GM12864 (cell line): ENCODE measurements at regions not wholly inside any gene's neighbourhood (a gene's known extent, or its start where the extent isn't known, plus 50 kb on each side); places are given as distances from the start of the nearest gene placed in this dataset.

Experiments used
- DNase-seq: peaks from one replicate; pipeline ENCODE4 v3.0.0-alpha.2; 2011; ENCODE audit warnings: low read depth
- H3K4me3 ChIP-seq: 2 replicates; pipeline ENCODE4 v1.5.1; 2011; ENCODE audit warnings: mild to moderate bottlenecking, low read depth, low read length, control low read depth
- TF ChIP-seq, protein P1 (sequence below): IDR thresholded peaks from 2 replicates; pipeline ENCODE4 v1.5.1; 2011; ENCODE audit warnings: low read depth, mild to moderate bottlenecking, moderate library complexity, low read length, control low read depth, inconsistent platforms; ENCODE audit errors: missing control alignments

- no peak for DNase-seq
- no peak overlapping the region for H3K4me3 ChIP-seq
- TF ChIP-seq, protein P1, sequence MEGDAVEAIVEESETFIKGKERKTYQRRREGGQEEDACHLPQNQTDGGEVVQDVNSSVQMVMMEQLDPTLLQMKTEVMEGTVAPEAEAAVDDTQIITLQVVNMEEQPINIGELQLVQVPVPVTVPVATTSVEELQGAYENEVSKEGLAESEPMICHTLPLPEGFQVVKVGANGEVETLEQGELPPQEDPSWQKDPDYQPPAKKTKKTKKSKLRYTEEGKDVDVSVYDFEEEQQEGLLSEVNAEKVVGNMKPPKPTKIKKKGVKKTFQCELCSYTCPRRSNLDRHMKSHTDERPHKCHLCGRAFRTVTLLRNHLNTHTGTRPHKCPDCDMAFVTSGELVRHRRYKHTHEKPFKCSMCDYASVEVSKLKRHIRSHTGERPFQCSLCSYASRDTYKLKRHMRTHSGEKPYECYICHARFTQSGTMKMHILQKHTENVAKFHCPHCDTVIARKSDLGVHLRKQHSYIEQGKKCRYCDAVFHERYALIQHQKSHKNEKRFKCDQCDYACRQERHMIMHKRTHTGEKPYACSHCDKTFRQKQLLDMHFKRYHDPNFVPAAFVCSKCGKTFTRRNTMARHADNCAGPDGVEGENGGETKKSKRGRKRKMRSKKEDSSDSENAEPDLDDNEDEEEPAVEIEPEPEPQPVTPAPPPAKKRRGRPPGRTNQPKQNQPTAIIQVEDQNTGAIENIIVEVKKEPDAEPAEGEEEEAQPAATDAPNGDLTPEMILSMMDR, result no peak
Measured at GRCh38 chr13:90443268-90443667, 904.2 kb upstream of the MIR17HG start.

DNA sequence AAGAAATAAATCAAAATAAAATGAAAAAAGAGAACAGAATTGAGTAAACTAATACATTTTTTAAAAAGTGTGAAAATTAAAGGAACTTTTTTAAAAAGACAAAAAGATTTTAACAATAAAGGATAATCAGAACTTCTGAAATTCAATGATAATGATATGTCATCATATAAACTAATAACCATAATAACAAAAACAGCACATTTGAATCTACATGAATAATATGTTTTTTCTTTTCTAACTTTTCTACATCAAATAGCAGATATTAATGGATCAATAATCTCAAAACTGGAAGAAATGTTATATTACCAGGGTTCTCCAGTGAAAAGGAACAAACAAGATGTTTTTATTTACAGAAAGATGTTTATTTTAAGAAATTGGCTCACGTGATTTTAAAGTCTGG lies 903.3 kb upstream of the MIR17HG start:
- H3K4me3 ChIP-seq, result no peak overlapping the region
- TF ChIP-seq, protein P1, result no peak
- DNase-seq, result no peak

- TF ChIP-seq, protein P1, result no peak
- DNase-seq, result no peak
- H3K4me3 ChIP-seq, result no peak overlapping the region
Measured at GRCh38 chr13:90445179-90445578, 902.3 kb upstream of the MIR17HG start.

DNA sequence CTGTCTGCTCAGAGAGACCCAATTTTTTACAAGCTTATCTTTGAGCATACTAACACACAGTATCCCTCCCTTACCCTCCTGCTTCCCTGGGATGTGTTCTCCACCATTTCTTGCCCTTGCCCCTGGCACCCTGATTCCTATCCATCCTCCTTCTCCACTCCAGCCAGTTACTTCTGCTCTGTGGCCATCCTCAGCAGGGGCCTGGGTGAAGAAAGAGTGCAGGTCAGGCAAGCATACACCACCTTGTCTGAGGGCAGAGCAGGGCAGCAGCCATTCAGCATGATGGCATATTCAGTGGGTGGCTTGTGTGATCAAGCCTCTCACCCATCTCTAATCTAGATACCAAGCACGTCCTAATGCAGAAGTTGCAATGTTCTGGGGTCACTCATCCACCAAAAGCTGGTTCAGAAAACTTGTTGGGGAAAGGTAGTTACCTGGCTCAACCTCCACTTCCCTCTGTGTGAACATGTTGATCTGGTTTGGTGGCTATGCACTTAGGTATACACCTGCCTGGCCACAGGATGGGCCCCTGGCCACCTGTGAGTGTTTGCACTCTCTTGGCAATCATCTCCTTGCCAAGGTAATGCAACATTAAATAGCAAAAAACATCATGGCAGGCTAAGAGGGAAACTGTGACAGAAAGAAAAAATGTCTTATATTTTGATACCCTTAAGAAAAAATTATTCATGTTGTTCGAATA lies 900.3 kb upstream of the MIR17HG start:
- TF ChIP-seq, protein P1, result no peak
- no peak overlapping the region for H3K4me3 ChIP-seq
- DNase-seq, result no peak

DNA sequence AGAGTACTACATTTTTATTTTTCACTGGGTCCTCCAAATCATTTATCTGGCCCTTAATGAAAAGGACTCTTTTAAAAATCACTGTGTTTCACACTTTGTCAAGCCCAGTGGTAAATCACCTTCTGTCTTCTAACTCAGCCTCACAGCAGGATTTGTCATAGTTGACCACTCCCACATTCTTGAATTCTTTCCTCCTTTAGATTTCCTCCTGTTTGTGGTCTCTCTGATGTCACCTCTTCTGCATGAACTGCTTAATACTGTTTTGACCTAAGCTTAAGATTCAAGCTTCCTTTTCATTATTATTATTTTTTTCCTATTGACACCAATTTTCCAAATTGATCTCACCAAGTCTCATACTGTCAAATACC lies 899.8 kb upstream of the MIR17HG start:
- H3K4me3 ChIP-seq, result no peak overlapping the region
- TF ChIP-seq, protein P1, result no peak
- no peak for DNase-seq

DNA sequence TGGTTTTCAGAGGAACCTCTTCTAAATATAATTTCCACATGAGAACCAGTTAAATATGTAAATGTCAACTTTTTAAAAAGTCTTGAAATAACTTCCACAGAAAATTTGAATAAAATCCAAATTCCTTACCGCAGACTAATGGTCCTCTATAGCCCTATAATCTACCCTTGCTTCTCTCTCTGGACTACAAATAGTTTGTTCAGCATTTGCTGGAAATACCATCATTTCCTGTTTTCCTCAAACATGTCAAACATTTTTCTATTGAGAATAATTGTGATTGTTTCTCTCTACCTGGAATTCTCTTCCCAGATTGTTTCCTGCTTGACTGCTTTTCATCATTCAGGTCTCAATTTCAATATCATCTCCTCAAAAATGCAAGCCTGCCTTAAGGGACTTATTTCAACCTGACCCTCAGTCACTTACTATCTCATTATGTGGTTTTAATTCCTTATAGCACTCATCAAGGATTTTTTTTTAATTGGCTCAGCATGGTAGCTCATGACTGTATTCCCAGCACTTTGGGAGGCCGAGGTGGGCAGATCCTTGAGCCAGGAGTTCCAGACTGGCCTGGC lies 898.9 kb upstream of the MIR17HG start:
- DNase-seq, result no peak
- TF ChIP-seq, protein P1, result no peak
- H3K4me3 ChIP-seq, result no peak overlapping the region

GRCh38 chr13:90453342-90453741 lies 894.1 kb upstream of the MIR17HG start:
- no peak for DNase-seq
- TF ChIP-seq, protein P1, result no peak
- H3K4me3 ChIP-seq, result no peak overlapping the region
